HL-60 (cell line): ENCODE measurements at regions not wholly inside any gene's neighbourhood (a gene's known extent, or its start where the extent isn't known, plus 50 kb on each side); places are given as distances from the start of the nearest gene placed in this dataset.

Source experiments
- DNase-seq, 2 experiments: peaks; one replicate each; pipeline ENCODE4 v3.0.0-alpha.2; 2010 to 2020; ENCODE audit warnings: low read depth in 1 of 2, low spot score in 1 of 2
- H3K27ac ChIP-seq: fragments of 250-450 bp; sonication (Bioruptor Pico); replicated peaks from 2 replicates; pipeline ENCODE4 v1.5.1; 2020; ENCODE audit warnings: mild to moderate bottlenecking, moderate library complexity
- H3K27me3 ChIP-seq: fragments of 250-450 bp; sonication (Bioruptor Pico); 2 replicates; pipeline ENCODE4 v1.5.1; 2021; ENCODE audit warnings: mild to moderate bottlenecking, moderate library complexity; ENCODE audit not compliant: insufficient read depth, poor library complexity, severe bottlenecking
- H3K4me3 ChIP-seq: replicated peaks from 2 replicates; pipeline ENCODE4 v1.5.1; 2011; ENCODE audit warnings: mild to moderate bottlenecking, control low read depth, low read length; ENCODE audit not compliant: insufficient read depth
- CTCF ChIP-seq: IDR thresholded peaks from one replicate; pipeline ENCODE4 v1.5.1; 2011; ENCODE audit warnings: low read length, control low read depth, inconsistent platforms; ENCODE audit not compliant: insufficient read depth
- GABPA ChIP-seq: IDR thresholded peaks from 2 replicates; pipeline ENCODE4 v1.6.1; 2012; ENCODE audit warnings: low read depth
- POLR2AphosphoS5 ChIP-seq: IDR thresholded peaks from 2 replicates; pipeline ENCODE4 v1.6.1; 2012; ENCODE audit warnings: low read depth
- REST ChIP-seq: IDR thresholded peaks from 2 replicates; pipeline ENCODE4 v1.6.1; 2012; ENCODE audit warnings: low read depth; ENCODE audit not compliant: insufficient replicate concordance
- SPI1 ChIP-seq: IDR thresholded peaks from 2 replicates; pipeline ENCODE4 v1.6.1; 2012; ENCODE audit warnings: low read depth, mild to moderate bottlenecking, borderline replicate concordance

GRCh38 chr5:167336161-167336560 lies 955.3 kb upstream of the WWC1 start:
- DNase-seq, result no peak
- no peaks in the 10 kb centered on the region for H3K27me3 ChIP-seq
- TF ChIP-seq REST (no peak), CTCF (no peak), POLR2AphosphoS5 (no peak), SPI1 (no peak), GABPA (no peak)

GRCh38 chr5:167339205-167339604 lies 952.2 kb upstream of the WWC1 start:
- TF ChIP-seq REST (no peak), POLR2AphosphoS5 (no peak), SPI1 (no peak), GABPA (no peak), CTCF (no peak)
- Histone ChIP-seq H3K27ac (no peak overlapping the region), H3K4me3 (no peak overlapping the region), H3K27me3 (no peaks in the 10 kb centered on the region)
- DNase-seq, result no peak

More at GRCh38 chr5:167336161-167336560, 955.3 kb upstream of the WWC1 start:
- Histone ChIP-seq H3K4me3 (no peak overlapping the region), H3K27ac (no peak overlapping the region)

- Histone ChIP-seq H3K4me3 (no peak overlapping the region), H3K27ac (no peak overlapping the region), H3K27me3 (no peaks in the 10 kb centered on the region)
- TF ChIP-seq GABPA (no peak), REST (no peak), POLR2AphosphoS5 (no peak), SPI1 (no peak), CTCF (no peak)
- no peak for DNase-seq
Observed at GRCh38 chr5:167346461-167346860, 945.0 kb upstream of the WWC1 start.
